Activated CD8-positive, alpha-beta memory T cell treated with anti-CD3 and anti-CD28 coated beads, Interleukin-2, amount 50 U/mL, for 24 hours (primary cell): ENCODE measurements at regions not wholly inside any gene's neighbourhood (a gene's known extent, or its start where the extent isn't known, plus 50 kb on each side); places are given as distances from the start of the nearest gene placed in this dataset.

Source experiments
- DNase-seq: peaks from one replicate; pipeline ENCODE4 v3.0.0-alpha.2; 2020; ENCODE audit errors: extremely low read depth

DNA sequence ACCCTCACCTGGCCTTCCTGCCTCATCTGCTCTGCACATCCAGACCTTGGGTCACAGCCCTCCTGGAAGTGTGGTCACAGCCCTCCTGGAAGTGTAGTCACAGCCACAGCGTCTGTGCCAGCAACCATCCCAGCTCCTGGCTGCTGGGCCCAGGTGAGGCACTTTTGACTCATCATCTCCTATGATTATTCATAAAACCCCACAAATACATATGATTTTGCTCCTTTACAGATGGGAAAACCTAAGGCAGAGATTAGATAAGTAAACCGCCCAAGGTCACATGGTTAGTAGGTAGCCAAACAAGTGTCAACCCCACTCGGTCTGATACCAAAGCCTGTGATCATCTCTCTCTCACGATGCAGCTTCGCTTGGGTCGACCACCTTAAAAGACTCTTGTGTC lies 94.3 kb downstream of the PRLHR start:
- no peak for DNase-seq

GRCh38 chr10:118500477-118501104 lies 94.9 kb downstream of the PRLHR start:
- no peak for DNase-seq

DNA sequence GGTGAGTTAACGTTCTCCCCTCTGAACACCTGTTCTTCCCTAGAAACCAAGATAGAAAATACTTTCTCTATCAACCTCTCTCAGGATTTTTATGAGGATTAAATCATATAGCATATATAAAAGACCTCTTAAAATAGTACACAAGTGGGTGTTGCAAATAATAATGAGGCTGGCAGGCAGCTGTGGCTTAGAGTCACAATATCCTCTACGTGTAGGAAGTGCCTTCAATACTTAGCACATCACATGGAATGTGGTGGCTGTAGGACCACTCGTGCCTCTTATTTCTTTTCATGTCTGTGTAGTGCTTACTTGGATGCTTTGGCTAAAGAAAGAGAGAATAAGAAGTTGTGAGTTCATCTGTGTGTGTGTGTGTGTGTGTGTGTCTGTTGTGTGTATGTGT lies 96.3 kb downstream of the PRLHR start:
- no peak for DNase-seq

DNA sequence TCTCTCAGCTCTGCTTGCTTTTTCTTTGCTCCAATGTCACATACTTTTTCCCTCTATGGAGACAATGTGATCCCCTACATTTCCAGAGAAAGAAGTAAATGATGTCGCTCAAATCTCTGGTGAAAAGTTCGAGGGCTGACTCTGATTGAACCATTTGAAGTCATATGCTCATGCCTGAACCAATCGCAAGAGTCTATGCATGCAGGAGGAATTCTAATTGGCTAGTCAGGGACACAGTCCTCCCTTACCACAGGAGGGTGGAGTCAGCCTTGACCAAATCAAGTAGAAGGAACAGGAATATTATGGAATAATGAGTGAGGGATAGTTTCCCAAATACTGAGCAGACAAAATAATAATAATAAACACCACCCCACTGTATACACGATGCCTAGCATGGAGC lies 96.8 kb downstream of the PRLHR start:
- DNase-seq = no peak

DNA sequence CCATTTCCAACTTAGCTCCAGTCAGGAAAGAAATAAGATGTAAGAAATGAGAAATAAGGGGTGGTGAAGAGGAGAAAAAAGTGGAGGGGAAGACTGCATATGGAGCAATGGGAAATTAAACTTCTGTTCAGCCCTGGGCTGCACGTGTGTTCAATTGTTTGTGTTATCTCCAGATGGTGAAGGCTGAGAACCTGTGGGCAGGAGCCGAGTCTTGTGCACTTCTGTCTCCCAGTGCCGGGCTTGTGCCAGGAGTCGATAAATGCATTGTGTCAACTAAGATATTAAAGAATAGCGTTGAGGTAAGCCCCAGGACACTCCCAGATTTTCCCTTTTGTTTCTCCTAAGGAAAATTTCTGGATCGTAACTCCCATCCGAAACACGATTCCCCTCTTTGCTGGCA lies 98.2 kb downstream of the PRLHR start:
- DNase-seq = no peak

- no peak for DNase-seq
These were observed 98.9 kb downstream of the PRLHR start for GRCh38 chr10:118496525-118496924.

- DNase-seq = no peak
These were observed 99.9 kb downstream of the PRLHR start for GRCh38 chr10:118495499-118495898.

DNA sequence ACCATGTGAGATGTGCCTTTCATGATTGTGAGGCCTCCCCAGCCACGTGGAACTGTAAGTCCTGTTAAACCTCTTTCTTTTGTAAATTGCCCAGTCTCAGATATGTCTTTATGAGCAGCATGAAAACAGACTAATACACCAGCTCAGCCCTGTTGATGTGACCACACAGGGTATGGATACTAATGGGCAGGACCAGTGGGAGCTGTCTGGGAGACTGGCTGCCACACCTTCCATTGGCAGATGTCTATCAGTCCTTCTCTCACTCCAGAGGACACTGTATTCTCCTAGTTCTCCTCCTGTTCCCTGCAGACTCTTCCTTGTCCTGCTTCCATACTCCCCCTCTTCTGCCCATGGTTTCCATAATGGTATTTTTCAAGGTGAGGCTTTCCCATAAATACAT lies 104.4 kb downstream of the PRLHR start:
- no peak for DNase-seq

DNA sequence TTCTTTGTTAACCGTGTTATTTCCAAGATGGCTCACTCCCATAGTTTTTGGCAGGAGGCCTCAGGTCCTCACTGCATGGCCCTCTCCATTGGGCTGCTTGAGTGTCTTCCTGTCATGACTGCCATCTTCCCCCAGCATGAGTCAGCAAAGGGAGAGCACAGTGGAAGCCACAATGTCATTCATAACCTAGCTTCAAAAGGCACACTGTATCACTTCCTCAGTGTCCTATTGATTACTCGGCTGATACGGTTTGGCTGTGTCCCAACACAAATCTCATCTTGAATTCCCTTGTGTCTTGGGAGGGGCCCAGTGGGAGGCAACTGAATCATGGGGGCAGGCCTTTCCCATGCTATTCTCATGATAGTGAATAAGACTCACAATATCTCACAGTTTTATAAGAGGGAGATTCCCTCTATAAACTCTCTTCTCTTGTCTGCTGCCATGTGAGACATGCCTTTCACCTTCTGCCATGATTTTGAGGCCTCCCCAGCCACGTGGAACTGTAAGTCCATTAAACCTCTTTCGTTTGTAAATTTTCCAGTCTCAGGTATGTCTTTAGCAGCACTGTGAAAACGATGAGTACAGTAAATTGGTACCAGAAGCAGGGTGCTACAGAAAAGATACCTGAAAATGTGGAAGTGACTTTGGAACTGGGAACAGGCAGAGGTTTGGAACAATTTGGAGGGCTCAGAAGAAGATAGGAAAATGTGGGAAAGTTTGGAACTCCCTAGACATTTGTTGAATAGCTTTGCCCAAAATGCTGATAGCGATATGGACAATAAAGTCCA lies 106.5 kb downstream of the PRLHR start:
- DNase-seq = no peak

DNA sequence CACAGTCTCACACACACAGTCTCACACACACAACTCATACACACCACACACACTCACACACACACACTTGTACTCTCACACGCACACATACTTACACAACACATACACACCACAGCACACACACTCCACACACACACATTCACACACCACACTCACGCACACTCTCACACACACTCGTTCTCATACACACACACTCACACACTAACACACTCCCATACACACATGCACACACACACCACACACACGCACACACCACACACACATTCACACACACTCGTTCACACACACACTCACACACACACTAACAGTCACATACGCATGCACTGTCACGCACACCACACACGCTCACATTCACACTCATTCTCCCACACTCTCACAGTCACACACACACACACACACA lies 109.8 kb downstream of the PRLHR start:
- DNase-seq = no peak

DNA sequence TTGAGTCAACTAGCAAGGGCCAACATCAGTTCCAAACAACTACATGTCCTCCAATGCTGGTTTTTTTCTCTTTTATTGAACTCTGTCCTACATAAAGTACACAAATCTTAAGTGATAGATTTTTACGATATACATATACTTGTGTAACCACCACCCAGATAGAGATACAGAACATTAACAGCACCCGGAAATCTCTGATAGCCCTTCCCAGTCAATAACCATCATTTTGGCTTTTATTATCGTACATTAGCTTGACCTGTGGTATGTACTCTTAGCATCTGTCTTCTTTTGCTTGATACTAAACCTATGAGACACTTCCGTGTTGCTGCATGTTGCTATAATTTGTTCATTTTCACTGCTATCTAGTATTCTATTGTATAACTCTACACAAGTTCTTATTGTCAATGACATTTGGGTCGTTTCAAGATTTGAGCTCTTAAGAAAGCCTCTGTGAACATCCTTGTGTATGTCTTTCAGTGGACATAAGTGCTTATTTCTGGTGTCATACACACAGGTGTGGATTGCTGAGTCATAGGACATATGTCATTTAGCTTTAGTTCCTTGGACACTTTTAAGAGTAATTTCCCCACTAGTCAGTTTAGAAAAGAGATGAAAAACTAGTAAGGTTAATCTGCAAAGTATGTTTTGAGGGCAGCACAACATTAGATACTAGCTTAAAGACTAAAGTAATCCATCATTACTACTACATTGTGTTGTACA lies 111.1 kb downstream of the PRLHR start:
- no peak for DNase-seq

DNA sequence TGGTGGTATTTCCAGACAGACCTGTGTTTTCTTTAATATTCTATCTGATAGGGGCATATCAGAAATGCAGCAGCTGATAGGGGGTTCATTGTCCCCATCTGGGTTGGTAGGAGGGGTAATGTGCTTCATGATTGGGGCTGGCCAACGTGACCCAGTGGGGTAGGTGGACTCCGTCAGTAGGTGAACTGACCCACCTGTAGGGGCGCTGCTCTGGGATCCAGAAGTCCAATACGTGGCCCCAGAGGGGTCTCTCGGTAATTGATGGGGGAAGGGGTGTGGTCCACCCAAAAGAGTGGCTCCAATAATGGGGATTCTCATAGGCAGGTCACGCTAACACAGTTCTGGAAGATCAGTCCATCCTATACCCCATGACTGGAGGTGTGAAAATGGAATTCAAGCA lies 112.0 kb downstream of the PRLHR start:
- no peak for DNase-seq

GRCh38 chr10:118482393-118483331 lies 112.8 kb downstream of the PRLHR start:
- DNase-seq = no peak

GRCh38 chr10:118481871-118482270 lies 113.6 kb downstream of the PRLHR start:
- no peak for DNase-seq

DNA sequence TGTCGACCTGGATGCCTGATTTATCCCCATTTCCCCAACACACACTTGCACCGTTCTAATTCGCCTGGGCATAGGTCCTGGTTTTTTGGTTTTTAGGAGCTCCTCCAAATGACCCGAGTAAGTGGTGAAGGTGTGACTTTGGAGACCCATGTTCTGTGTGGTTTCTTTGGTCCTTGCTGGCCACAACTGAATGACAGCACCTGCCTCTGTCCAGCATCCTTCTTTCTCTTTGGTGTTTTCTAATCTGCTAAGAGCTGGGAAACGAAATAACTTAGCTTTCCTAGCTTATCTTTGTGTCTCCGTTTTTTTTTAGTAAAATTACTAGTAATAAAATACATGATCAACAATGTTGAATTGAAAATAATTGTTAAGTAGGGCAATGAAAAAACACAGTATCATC lies 120.2 kb downstream of the PRLHR start:
- DNase-seq = no peak

DNA sequence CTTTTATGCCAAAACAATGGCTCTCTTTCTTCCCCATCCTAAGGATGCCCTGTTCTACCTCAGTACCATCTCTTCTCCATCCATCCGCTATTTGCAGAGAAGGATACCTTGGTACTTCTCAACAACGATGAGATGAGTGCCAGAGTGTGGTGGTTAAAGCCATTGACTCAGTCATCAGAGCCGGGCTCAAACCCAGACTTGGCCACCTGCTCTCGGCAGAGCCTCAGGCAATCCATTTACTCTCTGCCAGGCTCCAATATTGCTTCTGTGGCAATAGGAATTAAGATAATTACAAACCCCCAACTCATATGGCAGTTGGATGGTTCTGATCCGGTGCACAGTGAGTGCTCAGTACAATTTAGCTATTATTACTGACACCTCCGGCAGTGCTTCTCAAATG lies 121.3 kb downstream of the PRLHR start:
- no peak for DNase-seq

GRCh38 chr10:118473305-118473960 lies 122.0 kb downstream of the PRLHR start:
- no peak for DNase-seq

- DNase-seq = no peak
These were observed 122.8 kb downstream of the PRLHR start for GRCh38 chr10:118472415-118473304.

- DNase-seq = no peak
These were observed 123.6 kb downstream of the PRLHR start for GRCh38 chr10:118471863-118472262.

DNA sequence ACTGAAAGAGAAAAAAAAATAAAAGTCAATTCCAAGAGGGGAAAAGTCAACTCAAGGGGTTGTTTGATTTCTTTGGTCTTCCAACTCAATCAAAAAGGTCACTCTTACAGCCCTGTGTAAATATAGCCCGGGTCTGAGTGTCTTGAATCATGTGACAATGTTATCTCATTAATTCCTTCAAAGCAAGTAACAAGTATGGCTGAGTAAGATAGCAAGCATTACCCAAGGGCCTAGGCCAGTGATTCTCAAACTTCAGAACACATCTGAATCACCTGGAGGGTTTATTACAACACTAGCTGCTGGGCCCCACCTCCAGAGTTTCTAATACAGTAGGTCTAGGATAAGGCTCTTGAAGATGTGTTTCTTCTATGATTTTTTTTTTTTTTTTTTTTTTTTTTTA lies 125.0 kb downstream of the PRLHR start:
- no peak for DNase-seq
